K562 (cell line): ENCODE measurements at regions not wholly inside any gene's neighbourhood (a gene's known extent, or its start where the extent isn't known, plus 50 kb on each side); places are given as distances from the start of the nearest gene placed in this dataset.

Experiments used
- ASH1L ChIP-seq: fragments of 450-650 bp; IDR thresholded peaks from 2 replicates; pipeline ENCODE4 v1.6.1; 2018; ENCODE audit warnings: borderline replicate concordance, mild to moderate bottlenecking, low read depth; ENCODE audit not compliant: partially characterized antibody
- MAFK ChIP-seq: IDR thresholded peaks from 2 replicates; pipeline ENCODE4 v1.6.1; 2011; ENCODE audit warnings: low read length, improper control_type of control experiment
- NFIC ChIP-seq: fragments of 450-650 bp; IDR thresholded peaks from 2 replicates; pipeline ENCODE4 v1.6.1; 2017; ENCODE audit warnings: mild to moderate bottlenecking, inconsistent platforms
- PCBP2 ChIP-seq: fragments of 200-400 bp; formaldehyde crosslinking; IDR thresholded peaks from 2 replicates; pipeline ENCODE4 v1.6.1; 2018; ENCODE audit warnings: low read length, low read depth, mild to moderate bottlenecking, moderate library complexity; ENCODE audit not compliant: poor library complexity, severe bottlenecking
- SNIP1 ChIP-seq: fragments of 450-650 bp; IDR thresholded peaks from 2 replicates; pipeline ENCODE4 v1.7.1; 2017; ENCODE audit warnings: low read depth, mild to moderate bottlenecking
- SP1 ChIP-seq: sonication (generic); formaldehyde crosslinking; IDR thresholded peaks from 2 replicates; pipeline ENCODE4 v1.8.1; 2022; ENCODE audit warnings: mild to moderate bottlenecking, missing genetic modification reagents
- TFAM ChIP-seq: fragments of 250-450 bp; sonication (Bioruptor Pico); conservative IDR thresholded peaks from 2 replicates; pipeline ENCODE4 v1.5.0; 2021; ENCODE audit warnings: mild to moderate bottlenecking, moderate library complexity
- TF ChIP-seq, protein P1 (sequence below): fragments of 250-450 bp; sonication (Bioruptor Pico); IDR thresholded peaks from 2 replicates; pipeline ENCODE4 v1.4.0; 2020
- TF ChIP-seq, protein P2 (sequence below): sonication (generic); formaldehyde crosslinking; IDR thresholded peaks from 2 replicates; pipeline ENCODE4 v1.8.0; 2023; ENCODE audit warnings: missing genetic modification reagents, mild to moderate bottlenecking, borderline replicate concordance
- TF ChIP-seq, protein P3 (sequence below): sonication (generic); formaldehyde crosslinking; IDR thresholded peaks from 2 replicates; pipeline ENCODE4 v1.8.0; 2022; ENCODE audit warnings: mild to moderate bottlenecking, missing genetic modification reagents

DNA sequence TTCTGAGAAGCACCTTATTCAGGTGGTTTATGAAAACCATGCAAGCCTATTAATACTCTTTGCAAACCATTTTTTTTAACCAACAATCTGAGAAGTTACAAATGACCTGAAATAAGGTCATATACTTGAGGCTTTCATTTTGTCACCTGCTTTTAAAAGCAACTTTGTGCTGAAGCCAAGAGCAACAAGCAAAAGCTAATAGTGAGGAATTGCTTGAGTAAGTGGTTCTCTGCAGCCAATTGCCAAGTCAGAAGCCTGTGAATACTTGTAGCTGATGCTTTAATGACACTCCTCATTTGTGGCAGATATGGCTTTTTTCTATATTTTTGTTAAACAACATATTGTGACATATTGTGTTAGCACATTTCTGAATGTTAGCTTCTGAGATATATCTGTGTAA, 126.7 kb upstream of the ZNF608 start (continued):
- TF ChIP-seq, protein P1, sequence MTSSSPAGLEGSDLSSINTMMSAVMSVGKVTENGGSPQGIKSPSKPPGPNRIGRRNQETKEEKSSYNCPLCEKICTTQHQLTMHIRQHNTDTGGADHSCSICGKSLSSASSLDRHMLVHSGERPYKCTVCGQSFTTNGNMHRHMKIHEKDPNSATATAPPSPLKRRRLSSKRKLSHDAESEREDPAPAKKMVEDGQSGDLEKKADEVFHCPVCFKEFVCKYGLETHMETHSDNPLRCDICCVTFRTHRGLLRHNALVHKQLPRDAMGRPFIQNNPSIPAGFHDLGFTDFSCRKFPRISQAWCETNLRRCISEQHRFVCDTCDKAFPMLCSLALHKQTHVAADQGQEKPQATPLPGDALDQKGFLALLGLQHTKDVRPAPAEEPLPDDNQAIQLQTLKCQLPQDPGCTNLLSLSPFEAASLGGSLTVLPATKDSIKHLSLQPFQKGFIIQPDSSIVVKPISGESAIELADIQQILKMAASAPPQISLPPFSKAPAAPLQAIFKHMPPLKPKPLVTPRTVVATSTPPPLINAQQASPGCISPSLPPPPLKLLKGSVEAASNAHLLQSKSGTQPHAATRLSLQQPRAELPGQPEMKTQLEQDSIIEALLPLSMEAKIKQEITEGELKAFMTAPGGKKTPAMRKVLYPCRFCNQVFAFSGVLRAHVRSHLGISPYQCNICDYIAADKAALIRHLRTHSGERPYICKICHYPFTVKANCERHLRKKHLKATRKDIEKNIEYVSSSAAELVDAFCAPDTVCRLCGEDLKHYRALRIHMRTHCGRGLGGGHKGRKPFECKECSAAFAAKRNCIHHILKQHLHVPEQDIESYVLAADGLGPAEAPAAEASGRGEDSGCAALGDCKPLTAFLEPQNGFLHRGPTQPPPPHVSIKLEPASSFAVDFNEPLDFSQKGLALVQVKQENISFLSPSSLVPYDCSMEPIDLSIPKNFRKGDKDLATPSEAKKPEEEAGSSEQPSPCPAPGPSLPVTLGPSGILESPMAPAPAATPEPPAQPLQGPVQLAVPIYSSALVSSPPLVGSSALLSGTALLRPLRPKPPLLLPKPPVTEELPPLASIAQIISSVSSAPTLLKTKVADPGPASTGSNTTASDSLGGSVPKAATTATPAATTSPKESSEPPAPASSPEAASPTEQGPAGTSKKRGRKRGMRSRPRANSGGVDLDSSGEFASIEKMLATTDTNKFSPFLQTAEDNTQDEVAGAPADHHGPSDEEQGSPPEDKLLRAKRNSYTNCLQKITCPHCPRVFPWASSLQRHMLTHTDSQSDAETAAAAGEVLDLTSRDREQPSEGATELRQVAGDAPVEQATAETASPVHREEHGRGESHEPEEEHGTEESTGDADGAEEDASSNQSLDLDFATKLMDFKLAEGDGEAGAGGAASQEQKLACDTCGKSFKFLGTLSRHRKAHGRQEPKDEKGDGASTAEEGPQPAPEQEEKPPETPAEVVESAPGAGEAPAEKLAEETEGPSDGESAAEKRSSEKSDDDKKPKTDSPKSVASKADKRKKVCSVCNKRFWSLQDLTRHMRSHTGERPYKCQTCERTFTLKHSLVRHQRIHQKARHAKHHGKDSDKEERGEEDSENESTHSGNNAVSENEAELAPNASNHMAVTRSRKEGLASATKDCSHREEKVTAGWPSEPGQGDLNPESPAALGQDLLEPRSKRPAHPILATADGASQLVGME (CRISPR knock-in tag), result no peak
- TF ChIP-seq ASH1L (no peak), SP1 (CRISPR knock-in tag) (no peak), MAFK (no peak), TFAM (CRISPR knock-in tag) (no peak), NFIC (no peak), PCBP2 (no peak), SNIP1 (no peak)
- TF ChIP-seq, protein P2, sequence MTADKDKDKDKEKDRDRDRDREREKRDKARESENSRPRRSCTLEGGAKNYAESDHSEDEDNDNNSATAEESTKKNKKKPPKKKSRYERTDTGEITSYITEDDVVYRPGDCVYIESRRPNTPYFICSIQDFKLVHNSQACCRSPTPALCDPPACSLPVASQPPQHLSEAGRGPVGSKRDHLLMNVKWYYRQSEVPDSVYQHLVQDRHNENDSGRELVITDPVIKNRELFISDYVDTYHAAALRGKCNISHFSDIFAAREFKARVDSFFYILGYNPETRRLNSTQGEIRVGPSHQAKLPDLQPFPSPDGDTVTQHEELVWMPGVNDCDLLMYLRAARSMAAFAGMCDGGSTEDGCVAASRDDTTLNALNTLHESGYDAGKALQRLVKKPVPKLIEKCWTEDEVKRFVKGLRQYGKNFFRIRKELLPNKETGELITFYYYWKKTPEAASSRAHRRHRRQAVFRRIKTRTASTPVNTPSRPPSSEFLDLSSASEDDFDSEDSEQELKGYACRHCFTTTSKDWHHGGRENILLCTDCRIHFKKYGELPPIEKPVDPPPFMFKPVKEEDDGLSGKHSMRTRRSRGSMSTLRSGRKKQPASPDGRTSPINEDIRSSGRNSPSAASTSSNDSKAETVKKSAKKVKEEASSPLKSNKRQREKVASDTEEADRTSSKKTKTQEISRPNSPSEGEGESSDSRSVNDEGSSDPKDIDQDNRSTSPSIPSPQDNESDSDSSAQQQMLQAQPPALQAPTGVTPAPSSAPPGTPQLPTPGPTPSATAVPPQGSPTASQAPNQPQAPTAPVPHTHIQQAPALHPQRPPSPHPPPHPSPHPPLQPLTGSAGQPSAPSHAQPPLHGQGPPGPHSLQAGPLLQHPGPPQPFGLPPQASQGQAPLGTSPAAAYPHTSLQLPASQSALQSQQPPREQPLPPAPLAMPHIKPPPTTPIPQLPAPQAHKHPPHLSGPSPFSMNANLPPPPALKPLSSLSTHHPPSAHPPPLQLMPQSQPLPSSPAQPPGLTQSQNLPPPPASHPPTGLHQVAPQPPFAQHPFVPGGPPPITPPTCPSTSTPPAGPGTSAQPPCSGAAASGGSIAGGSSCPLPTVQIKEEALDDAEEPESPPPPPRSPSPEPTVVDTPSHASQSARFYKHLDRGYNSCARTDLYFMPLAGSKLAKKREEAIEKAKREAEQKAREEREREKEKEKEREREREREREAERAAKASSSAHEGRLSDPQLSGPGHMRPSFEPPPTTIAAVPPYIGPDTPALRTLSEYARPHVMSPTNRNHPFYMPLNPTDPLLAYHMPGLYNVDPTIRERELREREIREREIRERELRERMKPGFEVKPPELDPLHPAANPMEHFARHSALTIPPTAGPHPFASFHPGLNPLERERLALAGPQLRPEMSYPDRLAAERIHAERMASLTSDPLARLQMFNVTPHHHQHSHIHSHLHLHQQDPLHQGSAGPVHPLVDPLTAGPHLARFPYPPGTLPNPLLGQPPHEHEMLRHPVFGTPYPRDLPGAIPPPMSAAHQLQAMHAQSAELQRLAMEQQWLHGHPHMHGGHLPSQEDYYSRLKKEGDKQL (CRISPR knock-in tag), result no peak
- TF ChIP-seq, protein P3, sequence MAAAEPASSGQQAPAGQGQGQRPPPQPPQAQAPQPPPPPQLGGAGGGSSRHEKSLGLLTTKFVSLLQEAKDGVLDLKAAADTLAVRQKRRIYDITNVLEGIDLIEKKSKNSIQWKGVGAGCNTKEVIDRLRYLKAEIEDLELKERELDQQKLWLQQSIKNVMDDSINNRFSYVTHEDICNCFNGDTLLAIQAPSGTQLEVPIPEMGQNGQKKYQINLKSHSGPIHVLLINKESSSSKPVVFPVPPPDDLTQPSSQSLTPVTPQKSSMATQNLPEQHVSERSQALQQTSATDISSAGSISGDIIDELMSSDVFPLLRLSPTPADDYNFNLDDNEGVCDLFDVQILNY, result no peak
